NCI-H69 (cell line): ENCODE measurements at regions not wholly inside any gene's neighbourhood (a gene's known extent, or its start where the extent isn't known, plus 50 kb on each side); places are given as distances from the start of the nearest gene placed in this dataset.

ENCODE experiments used
- DNase-seq: peaks from one replicate; lab custom pipeline; 2025; lab: John Stamatoyannopoulos, UW

GRCh38 chr15:29611057-29611456 lies 211.2 kb downstream of the TJP1 start:
- DNase-seq = no peak

GRCh38 chr15:29601811-29602210 lies 220.5 kb downstream of the TJP1 start:
- peak; percentile 32 for DNase-seq

- no peak for DNase-seq
These were observed 222.0 kb downstream of the TJP1 start for GRCh38 chr15:29600262-29600661.

GRCh38 chr15:29596266-29596665 lies 226.0 kb downstream of the TJP1 start:
- DNase-seq = peak; percentile 46

- no peak for DNase-seq
These were observed 228.6 kb downstream of the TJP1 start for GRCh38 chr15:29593629-29594028.

GRCh38 chr15:29593111-29593510 lies 229.2 kb downstream of the TJP1 start:
- DNase-seq = no peak

GRCh38 chr15:29590701-29591100 lies 231.6 kb downstream of the TJP1 start:
- peak; percentile 7 for DNase-seq

GRCh38 chr15:29589975-29590374 lies 232.3 kb downstream of the TJP1 start:
- DNase-seq = no peak

GRCh38 chr15:29589416-29589815 lies 232.9 kb downstream of the TJP1 start:
- DNase-seq = no peak

GRCh38 chr15:29573197-29573838 lies 248.9 kb downstream of the TJP1 start:
- DNase-seq = no peak

- peak; percentile 42 for DNase-seq
These were observed 250.4 kb downstream of the TJP1 start for GRCh38 chr15:29571792-29572431.

- peak; percentile 82 for DNase-seq
These were observed 251.1 kb downstream of the TJP1 start for GRCh38 chr15:29570948-29571791.

- DNase-seq = peak; percentile 57
These were observed 251.9 kb downstream of the TJP1 start for GRCh38 chr15:29570121-29570947.

GRCh38 chr15:29569533-29570092 lies 252.7 kb downstream of the TJP1 start:
- peak; percentile 52 for DNase-seq

- DNase-seq = peak; percentile 84
These were observed 253.3 kb downstream of the TJP1 start for GRCh38 chr15:29568840-29569532.

GRCh38 chr15:29567336-29567735 lies 254.9 kb downstream of the TJP1 start:
- no peak for DNase-seq

- DNase-seq = peak; percentile 79
These were observed 255.4 kb downstream of the TJP1 start for GRCh38 chr15:29566914-29567313.

- no peak for DNase-seq
These were observed 259.2 kb downstream of the TJP1 start for GRCh38 chr15:29563112-29563511.

GRCh38 chr15:29560896-29561295 lies 261.4 kb downstream of the TJP1 start:
- no peak for DNase-seq

- DNase-seq = no peak
These were observed 264.0 kb downstream of the TJP1 start for GRCh38 chr15:29558261-29558660.

- DNase-seq = no peak
These were observed 265.1 kb downstream of the TJP1 start for GRCh38 chr15:29557171-29557570.
